HG03575 (cell line): ENCODE measurements at regions not wholly inside any gene's neighbourhood (a gene's known extent, or its start where the extent isn't known, plus 50 kb on each side); places are given as distances from the start of the nearest gene placed in this dataset.

Source experiments
- ATAC-seq: cut with Tn5 transposase; IDR thresholded peaks from one replicate; pipeline ENCODE4 v1.9.1; 2021; ENCODE audit not compliant: unreplicated experiment, insufficient number of reproducible peaks, low FRiP score; ENCODE audit errors: extremely low read depth

- ATAC-seq, result no peak
Measured at GRCh38 chr2:66070721-66071602, 364.0 kb upstream of the MEIS1 start.

DNA sequence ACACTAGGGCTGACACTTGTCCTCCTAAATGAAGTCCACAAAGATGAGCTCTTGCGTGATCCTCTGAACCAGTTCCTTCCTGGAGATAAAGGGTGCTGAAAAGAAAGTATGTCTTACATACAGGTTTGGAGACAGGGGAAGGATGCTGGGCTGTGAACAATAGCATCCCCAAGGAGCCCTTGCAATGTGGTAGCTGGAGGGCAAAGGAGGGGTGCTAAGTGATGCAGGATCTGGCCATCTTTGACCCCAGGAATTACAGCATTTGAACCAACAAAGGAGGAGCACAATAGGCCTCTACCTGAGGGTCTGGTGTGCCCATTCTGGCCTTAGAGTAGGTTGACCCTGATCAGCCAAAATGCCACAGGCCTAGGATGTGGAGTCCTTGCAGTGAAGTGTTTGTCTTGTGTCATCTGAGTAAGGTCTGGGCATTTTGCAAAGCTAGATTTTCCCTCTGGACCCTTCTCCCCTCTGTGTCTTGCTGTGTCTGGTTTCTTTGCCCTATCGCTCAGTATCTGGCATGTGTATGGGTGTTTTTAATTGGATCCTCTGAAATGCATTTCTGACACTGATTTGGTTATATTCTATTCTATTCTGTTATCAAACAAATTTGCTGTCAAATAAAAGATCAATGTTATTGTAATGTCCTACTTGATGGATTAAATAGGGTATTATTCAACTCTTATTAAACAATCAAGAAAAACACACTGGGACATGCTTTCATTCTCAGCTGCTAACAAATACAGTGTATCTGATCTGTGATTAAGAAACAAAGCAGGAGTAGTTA, 364.8 kb upstream of the MEIS1 start:
- no peak for ATAC-seq

DNA sequence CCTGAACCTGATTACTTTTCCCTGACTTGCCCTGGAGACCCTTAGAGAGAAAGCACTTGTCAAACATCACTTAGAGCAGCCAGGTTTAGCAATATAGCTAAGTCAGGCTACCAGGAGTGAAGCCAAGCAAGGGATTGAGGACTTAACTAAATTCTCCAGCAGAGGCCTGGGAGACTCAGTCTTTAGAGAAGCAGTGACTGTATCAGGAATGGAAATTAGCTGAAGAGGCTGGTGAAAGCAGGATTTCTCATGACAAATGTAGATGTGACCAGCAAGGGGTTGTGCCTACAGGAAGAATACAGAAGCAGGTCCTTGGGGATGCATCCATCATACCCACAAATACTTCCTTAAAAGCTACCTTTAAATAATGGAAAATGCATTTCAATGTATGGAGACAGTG, 368.9 kb upstream of the MEIS1 start:
- ATAC-seq, result no peak

DNA sequence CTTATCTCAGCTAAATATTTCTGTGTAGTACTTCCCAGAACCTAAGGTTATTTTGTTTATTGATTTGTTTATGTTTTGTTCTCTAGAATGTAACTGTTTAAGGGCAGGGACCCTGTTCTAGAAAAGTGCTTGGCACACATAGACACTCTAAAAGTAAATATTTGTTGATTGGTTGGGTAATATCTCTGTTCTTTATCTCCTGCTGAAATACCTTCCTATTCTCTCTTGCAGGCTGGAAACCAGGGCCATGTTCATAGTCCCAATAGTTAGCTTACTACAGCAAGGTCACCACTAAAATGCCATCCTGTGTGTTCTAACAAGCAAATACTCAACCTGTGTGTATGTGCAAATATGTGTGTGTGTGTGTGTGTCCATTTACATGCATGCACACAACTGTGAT, 375.6 kb upstream of the MEIS1 start:
- ATAC-seq, result no peak

- ATAC-seq, result no peak
Measured at GRCh38 chr2:66058675-66059074, 376.2 kb upstream of the MEIS1 start.

- no peak for ATAC-seq
Measured at GRCh38 chr2:66057844-66058243, 377.1 kb upstream of the MEIS1 start.

DNA sequence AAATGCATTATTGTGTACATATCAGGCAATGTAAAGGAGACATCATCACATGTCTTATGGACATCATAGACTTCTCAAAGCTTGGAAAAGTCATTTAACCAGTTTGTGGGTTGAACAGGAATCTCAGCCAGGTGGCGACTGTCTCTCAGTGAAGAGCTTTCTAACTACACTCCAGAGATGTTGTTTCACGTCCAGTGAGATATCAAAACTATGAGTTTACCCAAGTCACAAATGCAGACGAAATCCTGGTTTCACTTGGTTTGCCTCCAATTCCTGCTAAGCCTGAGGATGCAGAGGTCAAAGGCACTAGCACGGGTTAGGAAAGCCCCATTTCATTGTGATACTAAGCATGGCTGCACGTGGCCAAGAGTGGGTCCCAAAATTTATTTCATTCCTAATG, 384.5 kb upstream of the MEIS1 start:
- ATAC-seq, result no peak

DNA sequence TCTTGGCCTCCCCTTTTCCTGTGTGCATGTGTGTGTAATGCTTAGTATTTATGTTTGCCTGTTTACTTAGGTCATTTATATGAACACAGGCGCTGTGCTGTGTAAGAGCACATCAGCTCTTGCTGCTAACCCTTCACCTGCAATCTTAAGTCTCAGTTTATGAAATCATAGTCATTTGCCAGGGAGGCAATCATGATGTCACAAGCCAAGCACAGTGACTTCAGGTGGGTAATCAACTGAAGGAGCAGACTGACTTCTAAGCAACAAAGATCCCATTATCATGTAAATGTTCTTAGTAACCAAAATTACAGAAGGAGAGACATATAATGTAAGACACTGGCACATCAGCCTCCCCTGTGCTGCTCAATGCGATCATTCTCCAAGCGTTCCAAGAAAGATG, 386.3 kb upstream of the MEIS1 start:
- ATAC-seq, result no peak

DNA sequence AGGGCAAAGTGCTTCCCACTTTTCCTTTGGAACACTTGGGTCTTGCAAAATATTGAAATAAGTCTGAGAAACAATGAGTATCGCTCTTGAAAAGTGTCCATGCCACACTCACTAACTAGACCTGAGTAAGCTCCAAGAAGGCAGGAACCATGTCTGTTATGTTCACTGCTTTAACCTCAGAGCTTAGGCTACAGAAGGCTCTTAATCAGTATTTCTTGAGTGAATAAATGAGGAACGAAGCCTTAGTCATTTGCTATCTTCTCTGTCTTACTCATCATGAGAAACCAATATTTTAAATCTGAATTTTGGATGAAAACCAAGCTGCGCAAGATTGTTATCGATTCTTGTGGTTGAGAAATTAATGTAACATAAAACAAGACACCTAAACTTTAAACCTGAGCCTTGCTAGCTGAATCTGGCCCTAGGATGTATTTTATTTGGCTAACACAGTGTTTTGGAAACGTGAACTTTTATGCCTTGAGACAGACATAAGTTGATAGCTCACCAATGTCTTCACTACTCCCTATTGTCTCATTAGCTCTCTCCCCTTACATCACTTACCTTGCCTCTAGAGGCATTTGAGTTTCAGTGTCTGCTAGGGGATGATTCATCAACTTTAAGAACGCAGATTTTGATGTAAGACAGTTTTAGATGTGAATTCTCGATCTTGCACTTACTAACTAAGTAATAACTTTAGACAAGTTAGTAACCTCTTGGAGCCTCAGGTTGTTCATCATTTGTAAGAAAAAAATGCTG, 392.8 kb upstream of the MEIS1 start:
- ATAC-seq, result no peak

- ATAC-seq, result no peak
Measured at GRCh38 chr2:66036948-66037347, 398.0 kb upstream of the MEIS1 start.

- ATAC-seq, result no peak
Measured at GRCh38 chr2:66034467-66034866, 400.5 kb upstream of the MEIS1 start.

GRCh38 chr2:66032226-66032775, 402.6 kb upstream of the MEIS1 start:
- no peak for ATAC-seq

GRCh38 chr2:66031236-66031635, 403.7 kb upstream of the MEIS1 start:
- ATAC-seq, result no peak

DNA sequence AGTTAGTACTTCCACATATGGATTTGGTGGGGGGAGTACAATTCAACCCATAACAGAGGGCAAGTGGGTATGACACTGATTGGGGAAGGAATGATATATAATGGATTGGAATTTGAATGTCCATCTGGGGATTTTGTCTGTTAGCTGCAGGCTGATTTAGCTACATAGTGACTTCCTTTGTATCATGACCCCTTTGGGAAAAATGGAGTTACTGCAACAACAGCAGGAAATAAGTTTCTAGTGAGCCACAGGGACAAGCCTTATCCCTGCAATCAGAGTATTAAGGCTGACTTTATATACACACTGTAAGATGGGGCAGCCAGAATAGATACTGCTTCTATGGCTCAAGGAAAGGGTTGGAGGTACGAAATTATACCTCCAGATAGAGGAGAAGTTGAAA, 404.4 kb upstream of the MEIS1 start:
- ATAC-seq, result no peak

- no peak for ATAC-seq
Measured at GRCh38 chr2:66024391-66024790, 410.5 kb upstream of the MEIS1 start.

DNA sequence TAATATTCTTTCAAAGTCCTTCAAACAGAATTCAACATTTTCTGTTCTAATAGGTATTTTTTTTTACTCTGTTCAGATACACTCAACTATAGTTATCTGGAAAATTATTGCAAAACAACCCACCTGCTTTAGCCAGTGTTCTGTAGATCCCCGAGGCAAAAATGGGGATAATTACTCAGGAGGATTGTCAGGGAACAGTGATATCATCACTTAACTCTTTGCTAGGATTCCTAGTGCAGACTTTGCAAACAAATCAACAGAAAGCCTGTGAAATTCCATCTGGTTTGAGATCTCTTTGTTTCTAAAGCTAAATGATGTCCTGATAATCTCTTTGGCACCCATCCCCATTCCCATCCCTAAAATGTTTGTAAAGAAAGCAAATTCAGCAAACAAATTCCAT, 413.6 kb upstream of the MEIS1 start:
- no peak for ATAC-seq

GRCh38 chr2:66017763-66018162, 417.2 kb upstream of the MEIS1 start:
- no peak for ATAC-seq

DNA sequence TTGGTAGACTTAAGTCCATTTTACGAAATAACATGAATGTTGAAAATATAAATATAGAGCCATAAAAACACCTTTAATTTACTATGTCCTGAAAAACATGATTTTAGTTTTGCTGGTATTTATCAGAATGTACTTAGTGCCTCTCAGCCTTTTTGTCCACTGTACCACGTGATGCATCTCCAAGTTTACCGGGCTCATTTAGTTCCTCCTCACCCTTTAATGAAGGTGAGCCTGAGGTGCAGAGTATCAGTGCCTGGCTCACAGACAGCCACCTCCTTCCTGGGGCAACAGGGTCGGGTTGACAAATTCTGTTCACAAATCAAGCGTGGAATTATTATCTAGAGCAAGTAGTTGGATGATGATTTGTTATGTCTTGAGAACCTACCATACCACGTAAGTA, 420.5 kb upstream of the MEIS1 start:
- no peak for ATAC-seq

DNA sequence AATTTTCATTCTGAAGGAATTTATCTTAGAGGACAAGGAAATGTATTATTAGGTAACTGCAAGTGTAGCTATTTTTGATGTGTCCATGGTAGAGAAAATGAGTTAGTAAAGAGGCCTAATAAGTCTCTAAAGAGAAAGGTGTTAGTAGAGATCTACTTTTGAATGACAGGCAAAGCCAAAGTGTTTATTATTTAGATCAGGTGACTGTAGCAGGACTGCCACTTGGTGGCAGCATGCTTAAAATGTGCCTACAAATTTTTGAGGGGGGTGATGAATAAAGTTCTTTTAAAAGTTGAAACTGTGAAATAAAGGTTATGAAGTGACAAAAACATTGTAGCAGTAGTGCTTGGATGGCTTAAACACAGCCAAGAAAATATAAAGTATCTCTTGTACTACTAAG, 421.5 kb upstream of the MEIS1 start:
- ATAC-seq, result no peak
